ENCODE measurements at regions not wholly inside any gene's neighbourhood (a gene's known extent, or its start where the extent isn't known, plus 50 kb on each side); places are given as distances from the start of the nearest gene placed in this dataset.

DNA sequence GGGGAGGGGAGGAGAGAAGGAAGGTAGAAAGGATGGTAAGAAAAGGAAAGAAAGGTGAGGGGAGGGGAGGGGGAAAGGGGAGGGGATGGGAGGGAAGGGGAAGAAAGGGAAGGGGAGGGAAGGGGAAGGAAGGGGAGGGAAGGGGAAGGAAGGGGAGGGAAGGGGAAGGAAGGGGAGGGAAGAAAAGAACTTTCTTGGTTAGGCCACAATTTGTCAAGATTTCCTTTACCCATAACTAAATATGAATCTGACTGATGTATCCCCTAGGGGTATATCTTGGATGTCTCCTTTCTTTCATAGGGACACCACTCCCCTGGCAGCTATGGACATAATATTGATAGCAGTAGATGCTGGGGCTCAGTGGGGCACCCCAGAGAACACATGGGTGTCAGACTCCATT, 54.4 kb upstream of the PRELP start:
- H3K27me3 Mint-ChIP-seq: peaks cover 8% of the 10 kb centered on the region
- peaks cover 6% of the 10 kb centered on the region for H3K4me1 Mint-ChIP-seq
- ATAC-seq (ENCODE audit: low read depth) (no peak), DNase-seq (ENCODE audit: low spot score in 2 of 2) (no peak)
- H3K9me3 Mint-ChIP-seq: no peaks in the 10 kb centered on the region
- H3K4me3 Mint-ChIP-seq: no peak overlapping the region
- no peaks in the 10 kb centered on the region for H3K36me3 Mint-ChIP-seq
- no peak overlapping the region for H3K27ac Mint-ChIP-seq

DNA sequence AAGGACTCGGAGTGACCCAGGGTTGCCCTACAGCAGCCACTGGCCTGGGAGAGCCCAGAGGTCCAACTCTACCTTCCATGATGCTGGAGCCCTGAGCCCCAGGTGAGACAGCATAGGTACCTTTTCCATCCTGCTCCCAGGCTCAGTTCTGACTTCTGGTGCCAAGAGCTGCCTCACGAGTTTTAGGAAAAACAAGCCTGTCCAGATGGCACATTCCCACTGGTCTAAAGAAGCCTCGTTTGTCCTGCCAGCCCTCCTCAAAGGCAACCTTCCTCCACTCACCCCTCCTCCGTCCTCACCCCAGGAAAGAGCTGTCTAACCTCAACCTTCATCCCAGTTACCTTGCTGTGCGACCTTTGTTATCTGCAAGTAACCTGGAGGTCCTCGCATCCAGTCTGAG, 53.5 kb upstream of the PRELP start:
- Mint-ChIP-seq H3K4me1 (peaks cover 10% of the 10 kb centered on the region), H3K9me3 (no peaks in the 10 kb centered on the region), H3K4me3 (no peak overlapping the region), H3K27ac (no peak overlapping the region), H3K27me3 (peaks cover 11% of the 10 kb centered on the region), H3K36me3 (no peaks in the 10 kb centered on the region)
- DNase-seq (ENCODE audit: low spot score in 2 of 2): no peak
- ATAC-seq (ENCODE audit: low read depth): no peak

DNA sequence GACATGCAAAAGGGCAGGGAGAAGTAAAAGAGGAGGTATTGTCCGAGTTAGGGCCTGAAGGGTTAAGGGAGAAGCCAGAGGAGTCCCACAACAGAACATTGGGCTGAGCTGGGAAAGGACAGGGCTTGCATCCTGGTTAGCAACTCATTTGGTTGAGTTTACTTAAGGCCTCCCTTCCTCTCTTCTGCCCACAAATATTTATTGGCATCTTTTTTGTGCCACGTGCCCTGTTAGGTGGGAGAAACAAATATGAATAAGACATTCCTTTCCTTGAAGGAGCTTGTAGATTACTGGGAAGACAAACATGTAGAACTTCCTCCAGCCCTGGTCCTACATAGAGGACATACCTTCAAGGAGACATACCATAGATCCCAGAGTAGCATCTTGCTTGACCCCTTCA, 53.0 kb upstream of the PRELP start:
- peaks cover 10% of the 10 kb centered on the region for H3K4me1 Mint-ChIP-seq
- no peaks in the 10 kb centered on the region for H3K36me3 Mint-ChIP-seq
- peaks cover 14% of the 10 kb centered on the region for H3K27me3 Mint-ChIP-seq
- no peaks in the 10 kb centered on the region for H3K9me3 Mint-ChIP-seq
- no peak overlapping the region for H3K27ac Mint-ChIP-seq
- DNase-seq (ENCODE audit: low spot score in 2 of 2) (no peak), ATAC-seq (ENCODE audit: low read depth) (no peak)
- H3K4me3 Mint-ChIP-seq: no peak overlapping the region

DNA sequence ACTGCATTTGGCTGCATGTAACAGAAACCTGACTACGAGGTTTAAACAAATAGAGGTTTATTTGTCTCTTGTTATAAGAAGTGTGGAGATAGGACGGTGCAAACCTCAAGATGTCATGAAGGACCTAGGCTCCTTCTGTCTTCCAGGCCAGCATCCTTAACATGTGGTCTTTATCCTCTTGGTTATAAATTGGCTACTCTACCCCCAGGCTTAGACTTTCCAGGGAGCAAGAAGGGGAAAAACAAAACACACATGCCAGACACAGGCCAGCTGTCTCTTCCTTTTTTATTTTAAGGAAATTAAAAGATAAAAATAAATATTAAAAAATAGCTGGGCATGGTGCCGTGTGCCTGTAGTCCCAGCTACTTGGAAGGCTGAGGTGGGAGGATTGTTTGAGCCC, 51.3 kb upstream of the PRELP start:
- no peak for ATAC-seq (ENCODE audit: low read depth)
- no peak for DNase-seq (ENCODE audit: low spot score in 2 of 2)
- Mint-ChIP-seq H3K4me1 (peaks cover 11% of the 10 kb centered on the region), H3K9me3 (no peaks in the 10 kb centered on the region), H3K27ac (no peak overlapping the region), H3K4me3 (no peak overlapping the region), H3K36me3 (no peaks in the 10 kb centered on the region), H3K27me3 (peaks cover 14% of the 10 kb centered on the region)

DNA sequence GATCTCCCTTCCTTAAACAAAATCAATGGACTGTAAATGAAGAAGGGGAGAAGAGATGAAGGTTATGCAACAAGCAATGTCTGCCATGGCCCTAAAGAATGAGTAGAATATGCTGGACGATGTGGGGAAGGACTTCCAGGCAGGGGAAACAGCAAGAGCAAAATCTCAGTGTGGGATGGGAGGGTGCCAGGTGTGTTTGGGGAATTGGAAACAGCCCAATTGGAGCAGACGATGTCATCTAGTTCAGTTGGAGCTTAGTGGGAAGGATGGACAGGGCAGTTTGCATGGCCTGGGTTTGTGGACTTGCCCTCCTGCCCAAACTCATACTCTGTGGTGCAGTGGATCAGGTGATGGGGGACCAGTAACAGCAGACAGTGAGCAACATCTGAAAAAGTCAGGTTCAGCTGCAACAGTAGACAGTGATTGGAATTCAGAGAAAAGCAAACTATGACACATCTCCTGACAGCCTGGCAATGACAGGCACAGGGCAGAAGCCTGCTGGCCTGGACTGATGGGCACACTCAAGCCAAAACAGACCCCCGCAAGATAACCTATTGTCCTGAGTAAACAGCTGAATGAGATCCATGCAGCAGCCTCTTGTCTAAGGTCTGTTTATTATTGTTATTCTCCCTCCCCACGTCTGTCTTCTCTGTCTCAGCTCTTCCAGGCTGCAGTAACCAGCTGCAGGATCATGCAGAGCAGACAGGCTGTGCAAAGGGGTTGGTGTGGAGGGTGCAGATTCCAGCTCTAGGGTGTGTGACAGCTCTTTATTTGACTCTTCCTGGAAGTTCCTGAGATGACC, 50.5 kb upstream of the PRELP start:
- ATAC-seq (ENCODE audit: low read depth) (no peak), DNase-seq (ENCODE audit: low spot score in 2 of 2) (no peak)
- H3K4me1 Mint-ChIP-seq: peaks cover 12% of the 10 kb centered on the region
- no peaks in the 10 kb centered on the region for H3K36me3 Mint-ChIP-seq
- no peak overlapping the region for H3K4me3 Mint-ChIP-seq
- H3K27me3 Mint-ChIP-seq: peaks cover 14% of the 10 kb centered on the region
- no peak overlapping the region for H3K27ac Mint-ChIP-seq
- no peaks in the 10 kb centered on the region for H3K9me3 Mint-ChIP-seq

DNA sequence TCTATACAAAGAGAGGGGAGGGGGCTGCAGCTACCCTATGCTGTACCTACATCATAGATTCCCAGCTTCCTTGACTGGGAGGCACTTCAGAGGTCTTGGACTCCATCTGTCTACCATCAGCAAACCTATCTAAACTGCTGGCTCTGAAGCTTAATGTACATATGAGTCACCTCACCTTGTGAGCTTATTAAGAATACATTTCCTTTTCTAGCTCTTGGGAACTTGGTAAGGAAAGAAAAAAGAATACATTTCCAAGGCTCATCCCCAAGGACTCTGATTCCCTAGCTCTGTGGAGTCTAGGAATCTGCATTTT, 50.0 kb upstream of the PRELP start:
- Mint-ChIP-seq H3K36me3 (no peaks in the 10 kb centered on the region), H3K9me3 (no peaks in the 10 kb centered on the region), H3K27ac (no peak overlapping the region), H3K4me3 (no peak overlapping the region), H3K27me3 (peaks cover 14% of the 10 kb centered on the region), H3K4me1 (peaks cover 12% of the 10 kb centered on the region)
- no peak for DNase-seq (ENCODE audit: low spot score in 2 of 2)
- ATAC-seq (ENCODE audit: low read depth): no peak

Data from memory B cell (primary cell).